ENCODE measurements at regions not wholly inside any gene's neighbourhood (a gene's known extent, or its start where the extent isn't known, plus 50 kb on each side); places are given as distances from the start of the nearest gene placed in this dataset. TPM values are rescaled to one million over a fixed set of nuclear protein-coding genes. Genes with fewer than 3 reads are reported as not detected.

- intact Hi-C loops (cut with DNase I), result no loop called here
- H3K9me3 ChIP-seq, result no peaks in the 10 kb centered on the region
- no peak for DNase-seq
- ATAC-seq, result peak; percentile 55
- no peak for TF ChIP-seq CTCF (IDR thresholded peaks at IDR 0.05)
- TF ChIP-seq POLR2A (IDR thresholded peaks at IDR 0.05), result no peak
- no peak overlapping the region for H3K27ac ChIP-seq
- WGBS, 2 donors, result 61 to 64% methylated on average over 5 to 6 of the region's 6 CpGs
- H3K4me3 ChIP-seq, result no peak overlapping the region
- H3K27me3 ChIP-seq, result no peaks in the 10 kb centered on the region
- no peaks in the 10 kb centered on the region for H3K36me3 ChIP-seq (replicated peaks in 1 of 2; ENCODE audit: insufficient read depth in 1 of 2, low read depth in 2 of 2)
- H3K4me1 ChIP-seq, result no peaks in the 10 kb centered on the region
Observed at GRCh38 chr17:6179017-6179416, 108.8 kb downstream of the WSCD1 start.

- no peak overlapping the region for H3K27ac ChIP-seq
- H3K9me3 ChIP-seq, result no peaks in the 10 kb centered on the region
- TF ChIP-seq POLR2A (IDR thresholded peaks at IDR 0.05) (no peak), CTCF (IDR thresholded peaks at IDR 0.05) (no peak)
- WGBS, 2 donors, result 59 to 64% methylated on average over 4 to 5 of the region's 5 CpGs
- intact Hi-C loops (cut with DNase I), result no loop called here
- no peak overlapping the region for H3K4me3 ChIP-seq
- DNase-seq (no peak), ATAC-seq (no peak)
- H3K27me3 ChIP-seq, result no peaks in the 10 kb centered on the region
- H3K36me3 ChIP-seq (replicated peaks in 1 of 2; ENCODE audit: insufficient read depth in 1 of 2, low read depth in 2 of 2), result no peaks in the 10 kb centered on the region
- no peaks in the 10 kb centered on the region for H3K4me1 ChIP-seq
Observed at GRCh38 chr17:6177941-6178694, 107.9 kb downstream of the WSCD1 start.

Small RNA genes in the stretch of these regions (small RNA-seq; reads per million reads assigned to genes)
- gene RNU6-1264P, result not detected

All from body of pancreas (tissue), 4 donors.